LNCaP clone FGC (cell line): ENCODE measurements at regions not wholly inside any gene's neighbourhood (a gene's known extent, or its start where the extent isn't known, plus 50 kb on each side); places are given as distances from the start of the nearest gene placed in this dataset.

Experiments used
- DNase-seq: peaks from one replicate; pipeline ENCODE4 v3.0.0-alpha.2; 2011; ENCODE audit warnings: low read depth
- H3K4me3 ChIP-seq: 2 replicates; pipeline ENCODE4 v1.5.1; 2011; ENCODE audit warnings: mild to moderate bottlenecking, low read depth, low read length, control low read depth
- CTCF ChIP-seq: IDR thresholded peaks from 2 replicates; pipeline ENCODE4 v1.5.1; 2012; ENCODE audit warnings: mild to moderate bottlenecking; ENCODE audit not compliant: control insufficient read depth, insufficient read depth; ENCODE audit errors: extremely low read depth

- no peak for DNase-seq
- TF ChIP-seq CTCF: no peak
- no peak overlapping the region for H3K4me3 ChIP-seq
Observed at GRCh38 chr18:39033312-39033711, 1467.7 kb upstream of the CELF4 start.

- no peak for TF ChIP-seq CTCF
- no peak for DNase-seq
- no peak overlapping the region for H3K4me3 ChIP-seq
Observed at GRCh38 chr18:39031647-39032046, 1466.0 kb upstream of the CELF4 start.

GRCh38 chr18:39030124-39030655 is 1464.6 kb upstream of the CELF4 start:
- DNase-seq: no peak
- TF ChIP-seq CTCF: no peak
- no peak overlapping the region for H3K4me3 ChIP-seq

- DNase-seq: no peak
- no peak for TF ChIP-seq CTCF
Observed at GRCh38 chr18:39025531-39025930, 1459.9 kb upstream of the CELF4 start.

GRCh38 chr18:39019989-39020388 is 1454.4 kb upstream of the CELF4 start:
- no peak overlapping the region for H3K4me3 ChIP-seq
- DNase-seq: no peak
- no peak for TF ChIP-seq CTCF

More at GRCh38 chr18:39025531-39025930, 1459.9 kb upstream of the CELF4 start:
- H3K4me3 ChIP-seq: no peak overlapping the region

GRCh38 chr18:39007031-39007902 is 1441.7 kb upstream of the CELF4 start:
- no peak for TF ChIP-seq CTCF
- H3K4me3 ChIP-seq: no peak overlapping the region
- no peak for DNase-seq
